Heart left ventricle (tissue), 13 donors: ENCODE measurements at regions not wholly inside any gene's neighbourhood (a gene's known extent, or its start where the extent isn't known, plus 50 kb on each side); places are given as distances from the start of the nearest gene placed in this dataset.

Source experiments
- CTCF ChIP-seq, 12 donors: fragments of 200-600 bp; sonication (generic) in 4 of 12; IDR thresholded peaks; one replicate each; pipeline versions ENCODE4 v1.5.0 to v1.8.0; 2018 to 2022; ENCODE audit warnings: antibody characterized with exemption in 12 of 12, mild to moderate bottlenecking in 5 of 12
- POLR2A ChIP-seq, 2 donors: fragments of 450-650 bp; IDR thresholded peaks; one replicate each; pipeline ENCODE4 v1.6.1; 2017; ENCODE audit warnings: antibody characterized with exemption in 2 of 2, mild to moderate bottlenecking in 2 of 2, moderate library complexity in 2 of 2
- donor health status: ischemic (EF 13 %, LVEDD 7.1; RV severe dilation, severe dysfunction).
- donor health status: DM: no; HTN: yes; CAD: no.
- donor health status: DM: no; HTN: no; CAD: no.
- donor health status: ischemic (EF 25% LVEDD 6.9; RV normal size, moderate dysfunction).
- donor health status: ischemic (EF 25% LVEDD 5.7; RV mildly dilated, moderate dysfunction).
- donor health status: ischemic (EF 35%, LVEDD 5.7; RV mildly dilated, moderate dysfunction).
- donor health status: nonischemic (EF 11% LVEDD 7.7; RV severe dilation, severe dysfunction).
- donor health status: DM: yes; HTN: yes; CAD: no.
- donor health status: PGD.
- donor health status: ischemic (EF 29% LVEDD 5.4; RV normal size, mild dysfunction).
- donor health status: nonischemic (EF 23%, LVEDD 6.1; RV moderate dilation, normal function).

- no peak for TF ChIP-seq CTCF (IDR thresholded peaks at IDR 0.05)
- no peak for TF ChIP-seq POLR2A (IDR thresholded peaks at IDR 0.05)
These were observed 241.1 kb upstream of the TOPAZ1 start for GRCh38 chr3:44000586-44000985.
